H9 (cell line): ENCODE measurements at regions not wholly inside any gene's neighbourhood (a gene's known extent, or its start where the extent isn't known, plus 50 kb on each side); places are given as distances from the start of the nearest gene placed in this dataset.
A peak's percentile ranks its signal among the peaks of the same experiment; 100 is the strongest.

Experiments used
- DNase-seq: peaks from one replicate; pipeline ENCODE4 v3.0.0-alpha.2; 2017
- H2AFZ ChIP-seq: one replicate; pipeline ENCODE4 v1.6.1; 2013; ENCODE audit warnings: mild to moderate bottlenecking, low read length, control low read depth, moderate library complexity
- H2AK5ac ChIP-seq: 2 replicates; pipeline ENCODE4 v1.6.1; 2013; ENCODE audit warnings: low read length, control low read depth, mixed read lengths; ENCODE audit not compliant: insufficient read length
- H2BK120ac ChIP-seq: one replicate; pipeline ENCODE4 v1.6.1; 2013; ENCODE audit warnings: low read depth, mild to moderate bottlenecking, low read length, control low read depth, inconsistent platforms; ENCODE audit not compliant: poor library complexity, severe bottlenecking
- H2BK12ac ChIP-seq: 2 replicates; pipeline ENCODE4 v1.6.1; 2013; ENCODE audit warnings: low read length, control low read depth, mixed read lengths, low read depth; ENCODE audit not compliant: insufficient read length
- H2BK15ac ChIP-seq: 2 replicates; pipeline ENCODE4 v1.6.1; 2013; ENCODE audit warnings: low read depth, low read length, control low read depth
- H2BK20ac ChIP-seq: one replicate; pipeline ENCODE4 v1.6.1; 2013; ENCODE audit warnings: low read depth, mild to moderate bottlenecking, low read length, control low read depth, inconsistent platforms; ENCODE audit not compliant: poor library complexity, severe bottlenecking
- H2BK5ac ChIP-seq: 2 replicates; pipeline ENCODE4 v1.6.1; 2013; ENCODE audit warnings: low read length, control low read depth, mixed read lengths; ENCODE audit not compliant: insufficient read length
- H3K14ac ChIP-seq: 2 replicates; pipeline ENCODE4 v1.6.1; 2013; ENCODE audit warnings: low read length, control low read depth; ENCODE audit not compliant: insufficient read depth
- H3K18ac ChIP-seq: 2 replicates; pipeline ENCODE4 v1.6.1; 2013; ENCODE audit warnings: low read depth, mild to moderate bottlenecking, mixed read lengths, low read length, control low read depth; ENCODE audit not compliant: insufficient read length
- H3K23ac ChIP-seq: 2 replicates; pipeline ENCODE4 v1.6.1; 2013; ENCODE audit warnings: low read length, control low read depth, mixed read lengths, low read depth; ENCODE audit not compliant: insufficient read length
- H3K23me2 ChIP-seq: 2 replicates; pipeline ENCODE4 v1.6.1; 2013; ENCODE audit warnings: low read depth, mild to moderate bottlenecking, mixed read lengths, low read length, control low read depth; ENCODE audit not compliant: insufficient read length, poor library complexity, severe bottlenecking
- H3K27ac ChIP-seq: 2 replicates; pipeline ENCODE4 v1.5.1; 2013; ENCODE audit warnings: low read length, control low read depth, mixed read lengths, low read depth; ENCODE audit not compliant: insufficient read length
- H3K27me3 ChIP-seq: 2 replicates; pipeline ENCODE4 v1.6.1; 2013; ENCODE audit warnings: low read length, control low read depth, inconsistent platforms; ENCODE audit not compliant: insufficient read depth
- H3K4ac ChIP-seq: 2 replicates; pipeline ENCODE4 v1.6.1; 2013; ENCODE audit warnings: low read depth, mild to moderate bottlenecking, control low read depth, inconsistent platforms, low read length, moderate library complexity
- H3K4me1 ChIP-seq: 2 replicates; pipeline ENCODE4 v1.6.1; 2013; ENCODE audit warnings: low read length, control low read depth, inconsistent platforms; ENCODE audit not compliant: insufficient read depth
- H3K4me2 ChIP-seq: 2 replicates; pipeline ENCODE4 v1.6.1; 2013; ENCODE audit warnings: low read length, control low read depth, mixed read lengths; ENCODE audit not compliant: insufficient read length, insufficient read depth
- H3K56ac ChIP-seq: 2 replicates; pipeline ENCODE4 v1.6.1; 2013; ENCODE audit warnings: low read depth, mild to moderate bottlenecking, mixed read lengths, low read length, control low read depth; ENCODE audit not compliant: insufficient read length
- H3K79me1 ChIP-seq: 2 replicates; pipeline ENCODE4 v1.6.1; 2013; ENCODE audit warnings: low read depth, mild to moderate bottlenecking, moderate library complexity, low read length, control low read depth, inconsistent platforms; ENCODE audit not compliant: insufficient read depth, poor library complexity, severe bottlenecking
- H3K79me2 ChIP-seq: 2 replicates; pipeline ENCODE4 v1.6.1; 2013; ENCODE audit warnings: low read length, control low read depth, inconsistent platforms; ENCODE audit not compliant: insufficient read depth
- H3K9ac ChIP-seq: 2 replicates; pipeline ENCODE4 v1.6.1; 2013; ENCODE audit warnings: low read length, control low read depth, mixed read lengths; ENCODE audit not compliant: insufficient read length; ENCODE audit errors: extremely low read depth
- H3K9me3 ChIP-seq: one replicate; pipeline ENCODE4 v1.6.1; 2013; ENCODE audit warnings: low read depth, low read length, inconsistent platforms; ENCODE audit not compliant: control insufficient read depth
- H3T11ph ChIP-seq: one replicate; pipeline ENCODE4 v1.6.1; 2013; ENCODE audit warnings: mild to moderate bottlenecking, low read length, control low read depth, inconsistent platforms
- H4K20me1 ChIP-seq: one replicate; pipeline ENCODE4 v1.6.1; 2013; ENCODE audit not compliant: control insufficient read depth, insufficient read length, insufficient read depth
- H4K5ac ChIP-seq: 2 replicates; pipeline ENCODE4 v1.6.1; 2013; ENCODE audit warnings: low read depth, mild to moderate bottlenecking, mixed read lengths, low read length, control low read depth; ENCODE audit not compliant: insufficient read length
- H4K8ac ChIP-seq: replicated peaks from 2 replicates; pipeline ENCODE4 v1.6.1; 2013; ENCODE audit warnings: low read length, control low read depth, mixed read lengths, low read depth; ENCODE audit not compliant: insufficient read length
- H4K91ac ChIP-seq: 2 replicates; pipeline ENCODE4 v1.6.1; 2013; ENCODE audit warnings: low read depth, mild to moderate bottlenecking, moderate library complexity, mixed read lengths, low read length, control low read depth; ENCODE audit not compliant: insufficient read length
- H3K27ac Mint-ChIP-seq, 3 experiments: 2 replicates in 2 of 3; 3 replicates in 1 of 3; pipeline ENCODE4 v1.8.0; 2020 to 2021; ENCODE audit warnings: mixed read lengths in 3 of 3, mild to moderate bottlenecking in 1 of 3, moderate library complexity in 1 of 3
- H3K27me3 Mint-ChIP-seq: 2 replicates; pipeline ENCODE4 v1.8.0; 2021; ENCODE audit warnings: low read depth, mild to moderate bottlenecking, moderate library complexity, mixed read lengths
- H3K36me3 Mint-ChIP-seq, 3 experiments: 2 replicates in 2 of 3; 3 replicates in 1 of 3; pipeline ENCODE4 v1.8.0; 2020 to 2021; ENCODE audit warnings: low read depth in 3 of 3, mixed read lengths in 3 of 3; ENCODE audit not compliant: insufficient read depth in 1 of 3
- H3K4me1 Mint-ChIP-seq, 2 experiments: 2 replicates each; pipeline ENCODE4 v1.8.0; 2020; ENCODE audit warnings: mixed read lengths in 2 of 2
- H3K4me3 Mint-ChIP-seq, 2 experiments: 2 replicates in 1 of 2; 3 replicates in 1 of 2; pipeline ENCODE4 v1.8.0; 2020 to 2021; ENCODE audit warnings: mild to moderate bottlenecking in 2 of 2, mixed read lengths in 2 of 2, moderate library complexity in 1 of 2
- H3K9me3 Mint-ChIP-seq, 2 experiments: 2 replicates in 1 of 2; 3 replicates in 1 of 2; pipeline ENCODE4 v1.8.0; 2020; ENCODE audit warnings: mild to moderate bottlenecking in 2 of 2, mixed read lengths in 2 of 2, moderate library complexity in 1 of 2
- WGBS: extraction: QIAGEN DNeasy Blood & Tissue Kit; methylation state at CpG from one replicate; pipeline ENCODE4 v1.1.7; 2013; ENCODE audit warnings: missing lambda C conversion rate, low lambda C conversion rate, mixed read lengths; ENCODE audit not compliant: insufficient read length; ENCODE audit errors: extremely low coverage; 5-methylcytosine and 5-hydroxymethylcytosine counted together
- TF ChIP-seq, protein P1 (sequence below): fragments of 200-600 bp; sonication (generic); conservative IDR thresholded peaks from 3 replicates; pipeline ENCODE4 v1.8.0; 2021; ENCODE audit warnings: antibody characterized with exemption, mild to moderate bottlenecking

DNA sequence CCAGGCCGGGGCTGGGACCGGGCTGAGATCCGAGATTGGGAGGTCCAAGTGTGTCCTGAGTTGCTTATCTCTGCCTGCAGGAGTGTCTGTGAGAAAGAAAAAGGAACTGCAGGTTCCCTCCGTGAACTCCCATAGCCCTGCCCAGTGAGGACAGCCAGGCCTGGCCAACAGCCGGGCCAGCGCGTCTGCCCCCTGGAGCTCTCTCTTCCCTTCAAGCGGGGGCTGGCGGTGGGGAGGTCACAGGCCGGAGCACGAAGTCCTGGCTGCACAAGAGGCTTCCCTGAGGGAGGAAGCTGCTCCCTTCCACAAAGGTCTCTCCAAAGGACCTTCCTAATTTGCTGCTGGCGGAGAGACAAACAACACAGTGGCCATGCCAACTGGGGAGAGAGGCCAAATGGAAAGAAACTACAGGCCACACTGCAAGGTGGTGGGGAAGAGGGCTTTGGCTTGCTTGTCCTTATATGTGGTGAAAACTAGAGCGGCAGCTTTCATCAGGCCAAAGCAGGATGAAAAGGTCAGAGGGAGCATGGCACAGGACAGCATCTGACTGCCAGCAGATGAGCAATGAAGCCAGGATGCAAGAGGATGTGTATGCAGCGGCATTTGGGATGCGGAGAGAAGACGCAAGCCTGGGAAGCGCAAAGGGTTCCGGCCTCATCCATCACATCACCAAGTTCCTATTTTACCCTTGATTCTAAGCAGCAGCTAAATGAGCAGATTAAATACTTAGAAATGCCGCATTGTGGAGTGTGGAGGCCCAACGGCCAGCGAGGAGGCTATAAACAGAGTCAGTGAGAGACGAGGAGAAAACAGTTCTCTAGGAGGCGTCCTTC lies 260.0 kb downstream of the ERMARD start:
- Histone ChIP-seq H3K4ac (no peak overlapping the region), H3K4me2 (no peak overlapping the region), H3K79me1 (no peaks in the 10 kb centered on the region), H4K5ac (no peak overlapping the region), H3K18ac (peak overlapping the region; percentile 46), H3K56ac (no peak overlapping the region), H3T11ph (no peak overlapping the region), H3K14ac (peak overlapping the region; percentile 69; the same call in 1 of the 2 replicates), H2BK120ac (no peak overlapping the region), H4K20me1 (no peaks in the 10 kb centered on the region), H3K23me2 (peaks cover 8% of the 10 kb centered on the region), H3K27ac (no peak overlapping the region), H3K23ac (no peak overlapping the region), H2AK5ac (no peak overlapping the region), H2BK20ac (no peak overlapping the region), H3K9ac (no peak overlapping the region), H2AFZ (no peak overlapping the region), H4K91ac (peak overlapping the region; percentile 1), H4K8ac (peak overlapping the region; percentile 41), H3K9me3 (no peaks in the 10 kb centered on the region), H3K4me1 (peaks cover 11% of the 10 kb centered on the region; the same call in 1 of the 2 replicates), H2BK5ac (no peak overlapping the region), H2BK15ac (no peak overlapping the region), H2BK12ac (peak overlapping the region; percentile 7), H3K79me2 (no peaks in the 10 kb centered on the region), H3K27me3 (no peaks in the 10 kb centered on the region)
- H3K36me3 Mint-ChIP-seq, result 0 out of 7 replicates have a peak, but pooled peaks cover 0 to 4% (median 0%) of the 10 kb centered on the region in 3 experiments
- 0 out of 7 replicates have a peak overlapping the region, but pooled peaks of 1 of the 3 experiments have one; percentile 13 for H3K27ac Mint-ChIP-seq
- peaks cover 42 to 44% of the 10 kb centered on the region in 2 experiments for H3K4me1 Mint-ChIP-seq
- TF ChIP-seq, protein P1, sequence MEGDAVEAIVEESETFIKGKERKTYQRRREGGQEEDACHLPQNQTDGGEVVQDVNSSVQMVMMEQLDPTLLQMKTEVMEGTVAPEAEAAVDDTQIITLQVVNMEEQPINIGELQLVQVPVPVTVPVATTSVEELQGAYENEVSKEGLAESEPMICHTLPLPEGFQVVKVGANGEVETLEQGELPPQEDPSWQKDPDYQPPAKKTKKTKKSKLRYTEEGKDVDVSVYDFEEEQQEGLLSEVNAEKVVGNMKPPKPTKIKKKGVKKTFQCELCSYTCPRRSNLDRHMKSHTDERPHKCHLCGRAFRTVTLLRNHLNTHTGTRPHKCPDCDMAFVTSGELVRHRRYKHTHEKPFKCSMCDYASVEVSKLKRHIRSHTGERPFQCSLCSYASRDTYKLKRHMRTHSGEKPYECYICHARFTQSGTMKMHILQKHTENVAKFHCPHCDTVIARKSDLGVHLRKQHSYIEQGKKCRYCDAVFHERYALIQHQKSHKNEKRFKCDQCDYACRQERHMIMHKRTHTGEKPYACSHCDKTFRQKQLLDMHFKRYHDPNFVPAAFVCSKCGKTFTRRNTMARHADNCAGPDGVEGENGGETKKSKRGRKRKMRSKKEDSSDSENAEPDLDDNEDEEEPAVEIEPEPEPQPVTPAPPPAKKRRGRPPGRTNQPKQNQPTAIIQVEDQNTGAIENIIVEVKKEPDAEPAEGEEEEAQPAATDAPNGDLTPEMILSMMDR, result no peak
- no CpG with 5 or more reads among the region's 23 CpGs for WGBS
- peaks cover 28% of the 10 kb centered on the region for H3K27me3 Mint-ChIP-seq
- peak; percentile 23 for DNase-seq
- H3K9me3 Mint-ChIP-seq, result no peaks in the 10 kb centered on the region; a peak in 2 of 5 replicates
- H3K4me3 Mint-ChIP-seq, result no peak overlapping the region
